GM21447 (cell line): ENCODE measurements at regions not wholly inside any gene's neighbourhood (a gene's known extent, or its start where the extent isn't known, plus 50 kb on each side); places are given as distances from the start of the nearest gene placed in this dataset.
A peak's percentile ranks its signal among the peaks of the same experiment; 100 is the strongest.

Source experiments
- ATAC-seq: cut with Tn5 transposase; IDR thresholded peaks from one replicate; pipeline ENCODE4 v1.9.1; 2021; ENCODE audit not compliant: unreplicated experiment

GRCh38 chr5:68406767-68407241 lies 191.2 kb downstream of the PIK3R1 start:
- peak; percentile 91 for ATAC-seq

DNA sequence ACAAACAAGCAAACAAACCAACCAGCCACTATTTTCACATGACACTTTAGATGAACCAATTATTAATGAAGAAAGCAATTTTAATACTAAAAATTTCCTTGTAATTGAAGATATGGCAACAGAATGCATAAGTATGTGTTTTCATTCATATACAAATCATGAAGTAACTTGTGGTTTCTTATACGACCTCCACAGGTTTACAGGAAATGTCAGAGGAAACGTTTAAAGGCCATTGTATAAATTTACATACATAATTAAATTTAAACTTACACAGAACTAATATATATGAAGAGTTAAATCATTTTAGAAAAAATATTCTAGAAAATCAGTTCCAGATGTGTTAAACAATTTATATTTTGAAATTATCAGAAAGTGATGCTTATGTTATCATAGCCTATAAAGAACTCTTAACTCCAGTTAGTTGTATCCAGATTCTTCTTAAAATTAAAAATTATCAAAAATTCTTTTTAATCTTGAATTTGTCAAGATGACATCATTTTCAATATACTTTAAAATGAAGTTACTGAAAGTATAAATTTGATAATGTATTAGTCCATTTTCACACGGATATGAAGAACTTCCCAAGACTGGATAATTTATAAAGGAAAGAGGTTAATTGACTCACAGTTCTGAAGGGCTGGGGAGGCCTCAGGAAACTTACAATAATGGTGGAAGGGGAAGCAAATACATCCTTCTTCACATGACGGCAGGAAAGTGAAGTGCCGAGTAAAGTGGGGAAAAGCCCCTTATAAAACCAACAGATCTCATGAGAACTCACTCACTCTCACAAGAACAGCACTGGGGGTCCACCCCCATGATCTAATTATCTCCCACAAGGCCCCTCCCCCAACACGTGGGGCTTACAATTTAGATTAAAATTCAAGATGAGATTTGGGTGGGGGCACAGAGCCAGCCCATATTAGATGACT lies 192.0 kb downstream of the PIK3R1 start:
- ATAC-seq: no peak

GRCh38 chr5:68408345-68408871 lies 192.9 kb downstream of the PIK3R1 start:
- no peak for ATAC-seq

- no peak for ATAC-seq
Observed at GRCh38 chr5:68409259-68409658, 193.7 kb downstream of the PIK3R1 start.

DNA sequence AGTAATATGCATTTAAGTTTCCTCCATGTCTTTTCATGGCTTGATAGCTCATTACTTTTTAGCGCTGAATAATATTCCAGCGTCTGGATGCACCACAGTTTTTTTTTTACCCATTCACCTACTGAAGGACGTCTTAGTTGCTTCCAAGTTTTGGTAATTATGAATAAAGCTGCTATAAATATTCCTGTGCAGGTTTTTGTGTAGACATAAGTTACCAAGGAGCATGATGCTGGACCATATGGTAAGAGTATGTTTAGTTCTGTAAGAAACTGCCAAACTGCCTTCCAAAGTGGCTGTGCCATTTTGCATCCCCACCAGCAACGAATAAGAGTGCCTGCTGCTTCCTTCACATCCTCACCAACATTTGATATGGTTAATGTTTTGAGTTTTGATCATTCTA lies 195.6 kb downstream of the PIK3R1 start:
- ATAC-seq: no peak

- no peak for ATAC-seq
Observed at GRCh38 chr5:68415177-68416085, 199.9 kb downstream of the PIK3R1 start.

DNA sequence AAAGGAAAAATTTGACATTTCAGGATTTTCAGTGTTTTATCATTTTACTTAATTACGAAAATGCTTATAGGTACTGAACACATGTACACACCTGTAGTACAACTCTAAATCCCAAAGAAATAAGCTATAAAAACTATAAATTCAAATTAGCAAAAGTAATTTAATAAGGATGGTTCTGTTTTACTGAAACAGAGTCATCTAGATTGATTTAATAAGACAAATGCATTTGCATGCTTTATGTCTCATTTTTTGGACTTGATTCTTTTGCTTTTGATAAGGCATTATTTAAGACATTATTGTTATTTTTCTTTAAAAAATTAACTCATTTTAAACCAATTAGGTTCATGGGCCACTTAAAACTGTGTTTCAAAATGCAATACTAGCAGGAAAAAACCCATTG lies 201.2 kb downstream of the PIK3R1 start:
- no peak for ATAC-seq

DNA sequence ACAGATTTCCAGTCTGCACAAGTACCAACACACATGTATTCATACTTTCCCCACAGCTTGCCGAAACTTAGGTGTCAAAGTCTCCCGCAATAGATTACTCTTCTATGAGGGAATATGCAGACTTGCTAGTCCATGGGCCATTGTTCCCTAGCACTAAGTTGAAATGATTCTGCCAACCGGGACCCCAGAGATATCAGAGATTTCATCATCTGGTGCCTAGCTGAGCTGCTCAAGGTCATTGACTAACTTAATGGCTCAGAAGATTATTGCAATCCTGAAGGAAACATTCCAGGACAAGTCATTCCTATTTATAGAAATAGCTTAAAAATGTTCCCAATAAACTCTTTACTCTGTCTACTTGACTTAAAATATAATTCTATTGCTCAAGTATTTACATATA lies 202.6 kb downstream of the PIK3R1 start:
- no peak for ATAC-seq

DNA sequence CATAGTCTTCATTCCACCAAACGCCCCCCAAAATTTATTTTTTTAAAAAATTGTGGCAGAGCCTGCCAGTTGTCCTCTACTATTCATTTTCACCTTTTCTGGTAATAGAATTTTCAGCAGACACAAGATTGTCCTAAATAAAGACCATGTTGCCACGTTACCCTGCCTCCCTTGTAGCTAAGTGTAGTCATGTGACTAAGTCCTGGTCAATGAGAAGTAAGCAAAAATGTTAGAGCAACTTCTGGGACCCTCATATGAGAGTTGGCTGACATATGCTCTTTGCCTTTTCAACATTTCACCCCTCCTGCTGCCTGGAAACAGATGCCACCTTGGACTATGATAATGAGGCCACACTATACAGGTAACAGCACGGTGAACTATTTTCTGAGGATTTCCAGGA lies 203.1 kb downstream of the PIK3R1 start:
- ATAC-seq: no peak

- ATAC-seq: no peak
Observed at GRCh38 chr5:68419081-68419636, 203.6 kb downstream of the PIK3R1 start.

DNA sequence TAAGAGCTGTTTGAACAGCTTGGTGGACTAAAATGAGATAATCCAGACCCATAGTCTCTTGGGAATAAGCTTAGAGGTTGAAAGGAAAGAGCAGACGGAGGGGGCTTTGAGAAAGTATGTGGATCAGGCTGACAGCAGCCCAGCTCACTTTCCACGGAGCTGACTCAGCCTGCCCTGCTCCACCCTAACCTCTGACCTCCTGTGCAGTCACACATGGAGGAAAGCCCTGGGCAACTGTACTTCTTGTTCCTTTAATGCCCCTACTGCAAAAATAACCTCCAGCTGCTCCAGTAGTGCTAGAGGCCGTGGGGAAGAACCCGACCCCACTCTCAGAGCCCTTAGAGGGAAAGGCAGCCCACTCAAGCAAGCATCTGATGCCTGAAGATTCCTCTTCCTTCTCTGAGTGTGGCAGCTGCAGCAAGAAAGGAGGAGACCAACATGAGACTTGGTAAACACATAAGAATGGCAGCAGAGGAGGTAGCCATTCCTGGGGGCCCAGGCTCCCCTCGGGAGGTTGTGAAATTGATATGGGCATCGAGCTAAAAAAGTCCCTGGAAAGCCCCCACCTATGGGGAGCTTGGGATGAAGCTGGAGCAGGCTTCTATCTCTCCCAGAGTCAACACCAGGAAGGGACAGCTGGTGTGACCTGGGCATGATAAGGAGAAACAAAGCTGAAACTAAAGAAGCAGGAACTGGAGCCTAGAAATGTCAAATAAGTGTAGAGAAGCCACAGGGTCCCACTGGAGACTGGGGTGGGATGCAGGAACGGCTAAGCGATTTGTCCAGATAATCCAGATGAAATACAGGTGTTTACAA lies 204.3 kb downstream of the PIK3R1 start:
- no peak for ATAC-seq

- ATAC-seq: no peak
Observed at GRCh38 chr5:68420476-68421344, 205.2 kb downstream of the PIK3R1 start.

- ATAC-seq: no peak
Observed at GRCh38 chr5:68421485-68422220, 206.1 kb downstream of the PIK3R1 start.

GRCh38 chr5:68423154-68423811 lies 207.7 kb downstream of the PIK3R1 start:
- ATAC-seq: no peak

- peak; percentile 86 for ATAC-seq
Observed at GRCh38 chr5:68424799-68425537, 209.4 kb downstream of the PIK3R1 start.

- ATAC-seq: no peak
Observed at GRCh38 chr5:68426586-68426985, 211.0 kb downstream of the PIK3R1 start.

GRCh38 chr5:68428231-68428811 lies 212.8 kb downstream of the PIK3R1 start:
- ATAC-seq: no peak
